Activated CD8-positive, alpha-beta memory T cell treated with anti-CD3 and anti-CD28 coated beads for 36 hours (primary cell): ENCODE measurements at regions not wholly inside any gene's neighbourhood (a gene's known extent, or its start where the extent isn't known, plus 50 kb on each side); places are given as distances from the start of the nearest gene placed in this dataset.
"Not testable (repeated sequence)": the region's sequence is repeated elsewhere in the genome, so short reads cannot be mapped to it uniquely, and the experiment has no call there.

Experiments
- CTCF ChIA-PET: fragments of 350-600 bp; sonication (Branson Sonifier 250); formaldehyde crosslinking; loops from one replicate; lab custom pipeline; 2021; ENCODE audit warnings: antibody characterized with exemption; lab: Charles Lee
- POLR2A ChIA-PET: fragments of 350-600 bp; sonication (Branson Sonifier 250); formaldehyde crosslinking; loops from one replicate; lab custom pipeline; 2021; ENCODE audit warnings: antibody characterized with exemption; lab: Charles Lee

GRCh38 chr20:20815711-20816455, 103.4 kb upstream of the RALGAPA2 start:
- CTCF ChIA-PET: interaction anchor here (1.1 kb wide), 1 partner anchor 18 kb away, joined by 3 read pairs; no protein-coding TSS in a partner anchor
- POLR2A ChIA-PET: no interaction called here

GRCh38 chr20:20814685-20815084, 102.2 kb upstream of the RALGAPA2 start:
- ChIA-PET CTCF (no interaction called here), POLR2A (no interaction called here)

- CTCF ChIA-PET: no interaction called here
- POLR2A ChIA-PET: no interaction called here
Measured at GRCh38 chr20:20812136-20812535, 99.7 kb upstream of the RALGAPA2 start.

GRCh38 chr20:20808016-20808415, 95.6 kb upstream of the RALGAPA2 start:
- CTCF ChIA-PET: no interaction called here
- POLR2A ChIA-PET: no interaction called here

GRCh38 chr20:20806121-20807095, 94.0 kb upstream of the RALGAPA2 start:
- CTCF ChIA-PET: no interaction called here
- POLR2A ChIA-PET: no interaction called here

GRCh38 chr20:20803011-20803410, 90.6 kb upstream of the RALGAPA2 start:
- ChIA-PET POLR2A (no interaction called here), CTCF (no interaction called here)

GRCh38 chr20:20802328-20802727, 89.9 kb upstream of the RALGAPA2 start:
- POLR2A ChIA-PET: no interaction called here

GRCh38 chr20:20799716-20800312, 87.4 kb upstream of the RALGAPA2 start:
- CTCF ChIA-PET: no interaction called here
- POLR2A ChIA-PET: no interaction called here

More at GRCh38 chr20:20802328-20802727, 89.9 kb upstream of the RALGAPA2 start:
- CTCF ChIA-PET: no interaction called here

GRCh38 chr20:20797521-20798310, 85.3 kb upstream of the RALGAPA2 start:
- POLR2A ChIA-PET: no interaction called here
- CTCF ChIA-PET: interaction anchor here (1.2 kb wide), 1 partner anchor 18 kb away, joined by 3 read pairs; no protein-coding TSS in a partner anchor

GRCh38 chr20:20796766-20797440, 84.5 kb upstream of the RALGAPA2 start:
- ChIA-PET CTCF (no interaction called here), POLR2A (no interaction called here)

GRCh38 chr20:20795721-20796120, 83.3 kb upstream of the RALGAPA2 start:
- CTCF ChIA-PET: no interaction called here
- POLR2A ChIA-PET: no interaction called here

- ChIA-PET POLR2A (no interaction called here), CTCF (no interaction called here)
Measured at GRCh38 chr20:20795119-20795518, 82.7 kb upstream of the RALGAPA2 start.

- CTCF ChIA-PET: no interaction called here
- POLR2A ChIA-PET: no interaction called here
Measured at GRCh38 chr20:20793591-20793990, 81.1 kb upstream of the RALGAPA2 start.

- CTCF ChIA-PET: no interaction called here
- POLR2A ChIA-PET: no interaction called here
Measured at GRCh38 chr20:20791664-20792568, 79.5 kb upstream of the RALGAPA2 start.

GRCh38 chr20:20788308-20788707, 75.9 kb upstream of the RALGAPA2 start:
- ChIA-PET CTCF (no interaction called here), POLR2A (no interaction called here)

GRCh38 chr20:20786428-20786827, 74.0 kb upstream of the RALGAPA2 start:
- CTCF ChIA-PET: no interaction called here
- POLR2A ChIA-PET: no interaction called here

- CTCF ChIA-PET: no interaction called here
- POLR2A ChIA-PET: no interaction called here
Measured at GRCh38 chr20:20785226-20785625, 72.8 kb upstream of the RALGAPA2 start.

- POLR2A ChIA-PET, CTCF ChIA-PET: not testable (repeated sequence)
Measured at GRCh38 chr20:20784450-20784849, 72.0 kb upstream of the RALGAPA2 start.
